ENCODE measurements at regions not wholly inside any gene's neighbourhood (a gene's known extent, or its start where the extent isn't known, plus 50 kb on each side); places are given as distances from the start of the nearest gene placed in this dataset.

DNA sequence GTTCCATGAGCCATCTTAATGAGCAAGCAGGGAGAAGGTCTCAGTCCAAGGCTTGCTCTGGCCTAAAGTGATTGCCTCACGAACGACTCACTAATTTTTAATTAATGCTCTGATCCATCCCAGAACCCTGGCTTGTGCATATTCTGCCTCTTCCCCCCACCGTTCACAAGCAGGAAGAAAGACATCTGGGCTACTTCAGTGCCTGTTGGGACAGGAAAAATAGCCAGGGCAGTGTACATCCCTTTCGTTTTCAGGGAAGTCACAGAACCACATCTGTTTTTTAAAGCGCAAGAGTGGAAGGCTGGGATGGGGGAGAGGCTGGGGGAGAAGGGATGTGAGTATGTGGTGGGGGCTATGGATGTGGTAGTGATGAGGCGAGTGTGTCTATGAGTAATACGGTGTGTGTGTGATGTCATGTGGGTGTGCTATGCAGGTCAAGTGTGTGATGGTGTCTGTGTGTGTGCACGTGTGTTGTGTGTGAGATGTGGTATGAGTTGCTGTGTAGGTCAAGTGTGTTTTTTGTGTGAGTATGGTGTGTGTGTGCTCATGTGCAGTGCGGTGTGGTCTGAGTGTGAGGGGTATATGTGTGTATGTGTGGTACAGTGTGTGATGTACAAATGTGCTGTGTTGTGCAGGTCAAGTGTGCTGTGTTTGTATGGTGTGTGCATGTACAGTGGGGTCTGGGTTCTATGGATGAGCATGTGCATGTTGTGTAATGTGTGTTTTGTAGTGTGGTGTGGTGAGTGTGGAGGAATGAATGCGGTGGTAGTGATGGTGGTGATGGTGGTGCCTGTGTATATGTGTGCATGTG, 64.9 kb upstream of the SYT6 start:
- TF ChIP-seq CTCF (IDR thresholded peaks at IDR 0.05) = no peak
- no peak for TF ChIP-seq POLR2A (IDR thresholded peaks at IDR 0.05)
- H3K27me3 ChIP-seq = no peaks in the 10 kb centered on the region
- H3K36me3 ChIP-seq (ENCODE audit: low read depth, missing control alignments) = no peaks in the 10 kb centered on the region
- DNase-seq = no peak
- H3K9me3 ChIP-seq = no peaks in the 10 kb centered on the region
- H3K27ac ChIP-seq = no peak overlapping the region
- intact Hi-C loops (cut with DNase I; ENCODE audit: low total_unique reads) = no loop called here
- 64 to 65% methylated on average over 10 of the region's 10 CpGs for WGBS, 2 donors
- no peak overlapping the region for H3K4me3 ChIP-seq
- H3K4me1 ChIP-seq = no peaks in the 10 kb centered on the region

DNA sequence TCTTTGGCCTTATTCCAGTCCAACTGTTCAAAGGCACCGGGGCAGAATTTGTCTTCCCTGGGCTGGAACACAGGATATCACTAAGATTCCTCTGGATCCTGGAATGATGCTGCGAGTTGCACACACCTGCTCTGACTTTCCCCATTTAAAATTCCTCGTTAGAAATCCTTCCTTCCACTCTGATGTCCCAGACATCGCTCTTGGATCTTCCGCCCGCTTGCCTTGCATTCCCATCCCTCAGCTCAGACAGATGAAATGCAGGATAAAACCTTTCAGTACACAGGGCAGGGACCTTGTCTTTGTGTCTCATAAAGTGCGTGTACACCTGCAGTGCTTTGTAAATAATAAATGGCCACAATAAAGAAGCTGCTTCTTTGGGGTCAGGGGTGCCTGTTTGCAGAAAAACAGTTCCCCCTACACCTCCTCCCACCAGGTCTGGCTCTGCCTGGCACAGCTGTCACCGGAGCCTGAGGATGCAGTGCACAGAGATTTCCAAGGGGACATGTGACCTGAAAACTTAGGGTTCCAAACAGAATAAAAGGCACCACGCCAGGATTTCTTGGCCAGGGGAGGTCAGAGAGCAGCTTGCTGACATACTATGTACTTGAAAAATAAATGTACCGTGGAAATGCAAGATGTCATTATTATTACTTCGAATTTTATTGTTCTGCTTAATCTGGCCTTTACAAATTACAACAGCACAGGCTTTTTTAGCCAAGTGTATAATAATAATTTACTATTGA, 62.9 kb upstream of the SYT6 start:
- DNase-seq = no peak
- no peak for TF ChIP-seq CTCF (IDR thresholded peaks at IDR 0.05)
- no peak for TF ChIP-seq POLR2A (IDR thresholded peaks at IDR 0.05)
- Histone ChIP-seq H3K4me1 (no peaks in the 10 kb centered on the region), H3K36me3 (ENCODE audit: low read depth, missing control alignments) (no peaks in the 10 kb centered on the region), H3K27ac (no peak overlapping the region), H3K4me3 (no peak overlapping the region), H3K27me3 (no peaks in the 10 kb centered on the region), H3K9me3 (no peaks in the 10 kb centered on the region)
- intact Hi-C loops (cut with DNase I; ENCODE audit: low total_unique reads) = no loop called here
- 81% methylated on average over 11 of the region's 11 CpGs for WGBS, 2 donors

DNA sequence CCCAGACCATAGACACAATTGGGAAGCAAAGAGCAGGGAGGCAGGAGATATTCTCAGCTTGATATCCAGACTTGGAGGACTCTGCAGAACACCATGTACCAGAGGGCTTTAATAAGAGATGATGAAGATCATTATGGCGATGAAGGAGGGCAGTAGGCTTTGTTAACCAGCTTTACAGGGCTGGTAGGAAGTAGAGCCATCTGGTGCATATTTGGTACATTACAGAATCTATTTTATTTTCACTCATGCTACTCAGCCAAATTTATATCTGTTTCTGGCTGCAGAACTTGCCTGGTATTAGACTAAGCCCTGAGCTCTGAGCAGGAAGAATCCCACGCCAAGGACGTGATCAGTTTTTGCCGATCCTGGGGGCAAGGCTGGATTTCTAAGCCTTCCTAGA, 61.8 kb upstream of the SYT6 start:
- no peak for DNase-seq
- no peaks in the 10 kb centered on the region for H3K9me3 ChIP-seq
- H3K36me3 ChIP-seq (ENCODE audit: low read depth, missing control alignments) = no peaks in the 10 kb centered on the region
- TF ChIP-seq CTCF (IDR thresholded peaks at IDR 0.05) (no peak), POLR2A (IDR thresholded peaks at IDR 0.05) (no peak)
- no peaks in the 10 kb centered on the region for H3K27me3 ChIP-seq
- H3K4me1 ChIP-seq = no peaks in the 10 kb centered on the region
- intact Hi-C loops (cut with DNase I; ENCODE audit: low total_unique reads) = no loop called here
- WGBS, 2 donors = 57 to 58% methylated on average over 4 of the region's 4 CpGs
- no peak overlapping the region for H3K27ac ChIP-seq
- H3K4me3 ChIP-seq = no peak overlapping the region

GRCh38 chr1:114214016-114214415, 60.3 kb upstream of the SYT6 start:
- 88 to 91% methylated on average over 1 of the region's 1 CpG for WGBS, 2 donors
- H3K9me3 ChIP-seq = no peaks in the 10 kb centered on the region
- H3K27me3 ChIP-seq = no peaks in the 10 kb centered on the region
- intact Hi-C loops (cut with DNase I; ENCODE audit: low total_unique reads) = no loop called here
- DNase-seq = no peak
- no peaks in the 10 kb centered on the region for H3K4me1 ChIP-seq
- H3K36me3 ChIP-seq (ENCODE audit: low read depth, missing control alignments) = no peaks in the 10 kb centered on the region
- no peak overlapping the region for H3K27ac ChIP-seq
- no peak overlapping the region for H3K4me3 ChIP-seq
- TF ChIP-seq CTCF (IDR thresholded peaks at IDR 0.05) = no peak
- TF ChIP-seq POLR2A (IDR thresholded peaks at IDR 0.05) = no peak

Data from testis (tissue), 2 donors.